ENCODE measurements at regions not wholly inside any gene's neighbourhood (a gene's known extent, or its start where the extent isn't known, plus 50 kb on each side); places are given as distances from the start of the nearest gene placed in this dataset.

- TF ChIP-seq CTCF (IDR thresholded peaks at IDR 0.05; ENCODE audit: low read depth, low read length) (no peak), EZH2phosphoT487 (IDR thresholded peaks at IDR 0.05; ENCODE audit: low read depth) (no peak)
Measured at GRCh38 chr16:76038097-76038496, 239.1 kb upstream of the CNTNAP4 start.

All from OCI-LY3 (cell line).